CD8-positive, alpha-beta memory T cell (primary cell): ENCODE measurements at regions not wholly inside any gene's neighbourhood (a gene's known extent, or its start where the extent isn't known, plus 50 kb on each side); places are given as distances from the start of the nearest gene placed in this dataset.

ENCODE experiments used
- CTCF ChIA-PET: fragments of 350-600 bp; sonication (Branson Sonifier 250); formaldehyde crosslinking; loops from one replicate; lab custom pipeline; 2021; ENCODE audit warnings: antibody characterized with exemption; lab: Charles Lee
- POLR2A ChIA-PET: fragments of 350-600 bp; sonication (Branson Sonifier 250); formaldehyde crosslinking; loops from one replicate; lab custom pipeline; 2021; ENCODE audit warnings: antibody characterized with exemption; lab: Charles Lee
- DNase-seq, 5 donors: peaks; one replicate each; pipeline versions ENCODE4 v3.0.0 to v3.0.0-alpha.2; 2020 to 2022; ENCODE audit warnings: mixed read lengths in 1 of 5
- H3K27ac ChIP-seq: one replicate; pipeline ENCODE4 v1.7.0; 2013; ENCODE audit warnings: low read depth, mild to moderate bottlenecking, low read length, moderate library complexity
- H3K27me3 ChIP-seq: 2 replicates; pipeline ENCODE4 v1.7.0; 2013; ENCODE audit warnings: low read length, mild to moderate bottlenecking; ENCODE audit not compliant: insufficient read depth, poor library complexity, severe bottlenecking
- H3K36me3 ChIP-seq: 2 replicates; pipeline ENCODE4 v1.7.0; 2013; ENCODE audit warnings: mild to moderate bottlenecking, low read length, moderate library complexity; ENCODE audit not compliant: insufficient read depth
- H3K4me1 ChIP-seq: 2 replicates; pipeline ENCODE4 v1.7.0; 2013; ENCODE audit warnings: mild to moderate bottlenecking, low read length, moderate library complexity; ENCODE audit not compliant: insufficient read depth
- H3K4me3 ChIP-seq: 2 replicates; pipeline ENCODE4 v1.7.0; 2013; ENCODE audit warnings: mild to moderate bottlenecking, low read length
- H3K9me3 ChIP-seq: 2 replicates; pipeline ENCODE4 v1.7.0; 2013; ENCODE audit warnings: mild to moderate bottlenecking, low read length
- H3K27ac Mint-ChIP-seq, 8 donors: one replicate each; pipeline ENCODE4 v1.8.0; 2020 to 2021; ENCODE audit warnings: mixed read lengths in 8 of 8, mild to moderate bottlenecking in 6 of 8, inconsistent platforms in 3 of 8, moderate library complexity in 3 of 8
- H3K27me3 Mint-ChIP-seq, 2 donors: one replicate each; pipeline ENCODE4 v1.8.0; 2020 to 2021; ENCODE audit warnings: mixed read lengths in 2 of 2, mild to moderate bottlenecking in 1 of 2, moderate library complexity in 1 of 2
- H3K36me3 Mint-ChIP-seq, 3 donors: one replicate each; pipeline ENCODE4 v1.8.0; 2020 to 2021; ENCODE audit warnings: mixed read lengths in 3 of 3, inconsistent platforms in 1 of 3, mild to moderate bottlenecking in 1 of 3
- H3K4me1 Mint-ChIP-seq, 3 donors: one replicate each; pipeline ENCODE4 v1.8.0; 2020 to 2021; ENCODE audit warnings: mixed read lengths in 3 of 3, inconsistent platforms in 1 of 3, mild to moderate bottlenecking in 1 of 3
- H3K4me3 Mint-ChIP-seq, 7 donors: one replicate each; pipeline ENCODE4 v1.8.0; 2020 to 2021; ENCODE audit warnings: mixed read lengths in 7 of 7, mild to moderate bottlenecking in 6 of 7, moderate library complexity in 4 of 7, inconsistent platforms in 2 of 7
- H3K9me3 Mint-ChIP-seq, 5 donors: one replicate each; pipeline ENCODE4 v1.8.0; 2020 to 2022; ENCODE audit warnings: mixed read lengths in 5 of 5, mild to moderate bottlenecking in 3 of 5, moderate library complexity in 2 of 5, inconsistent platforms in 1 of 5

DNA sequence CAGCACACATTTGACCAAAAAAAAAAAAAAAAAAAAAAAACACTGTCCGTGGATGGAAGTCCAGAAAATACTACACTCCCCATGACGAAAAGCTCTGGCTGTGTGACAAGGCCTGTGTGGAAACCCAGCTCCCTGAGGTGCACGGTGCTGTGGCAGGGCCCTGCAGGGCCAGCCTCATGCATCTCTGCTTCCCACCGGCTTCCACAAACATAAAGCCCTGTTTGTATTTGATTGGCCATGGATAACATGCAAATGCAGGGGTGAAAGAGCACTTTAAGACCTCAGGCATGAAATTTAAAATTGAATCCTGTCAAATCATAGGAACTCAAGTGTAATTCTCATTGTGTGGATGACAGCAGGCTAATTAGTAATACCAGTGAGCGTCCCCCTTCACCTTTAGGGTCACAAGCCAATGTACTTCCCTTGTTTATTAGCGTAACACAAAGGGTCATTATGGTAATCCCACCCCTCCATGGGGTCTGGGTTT, 757.2 kb downstream of the GALR1 start:
- Mint-ChIP-seq H3K4me3 (no peak overlapping the region), H3K4me1 (no peaks in the 10 kb centered on the region), H3K9me3 (peaks cover 1 to 17% (median 8%) of the 10 kb centered on the region in 5 donors), H3K27ac (peak overlapping the region in 1 of 8 donors; percentile 8), H3K27me3 (peaks cover 7 to 13% of the 10 kb centered on the region in 2 donors), H3K36me3 (no peaks in the 10 kb centered on the region)
- no peak overlapping the region for H3K4me3 ChIP-seq
- ChIA-PET POLR2A (no interaction called here), CTCF (no interaction called here)
- H3K27me3 ChIP-seq, result no peaks in the 10 kb centered on the region
- no peaks in the 10 kb centered on the region for H3K4me1 ChIP-seq
- no peaks in the 10 kb centered on the region for H3K9me3 ChIP-seq
- no peak for DNase-seq
- no peak overlapping the region for H3K27ac ChIP-seq
- no peaks in the 10 kb centered on the region for H3K36me3 ChIP-seq

DNA sequence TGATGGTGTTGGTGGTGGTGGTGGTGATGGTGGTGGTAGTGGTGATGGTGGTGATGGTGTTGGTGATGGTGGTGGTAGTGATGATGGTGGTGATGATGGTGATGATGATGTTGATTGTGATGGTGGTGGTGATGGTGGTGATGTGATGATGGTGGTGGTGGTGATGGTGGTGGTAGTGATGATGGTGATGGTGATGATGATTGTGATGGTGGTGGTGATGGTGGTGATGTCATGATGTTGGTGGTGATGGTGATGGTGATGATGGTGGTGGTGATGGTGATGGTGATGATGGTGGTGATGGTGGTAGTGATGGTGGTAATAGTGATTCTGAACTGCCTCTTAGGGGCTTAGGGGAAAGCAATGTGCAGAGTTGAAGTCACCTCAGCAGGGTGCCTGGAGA, 760.7 kb downstream of the GALR1 start:
- H3K4me3 Mint-ChIP-seq, result no peak overlapping the region
- peaks cover 0 to 17% (median 9%) of the 10 kb centered on the region in 5 donors for H3K9me3 Mint-ChIP-seq
- no peak for DNase-seq
- Histone ChIP-seq H3K27me3 (no peaks in the 10 kb centered on the region), H3K27ac (no peak overlapping the region), H3K4me3 (no peak overlapping the region), H3K4me1 (no peaks in the 10 kb centered on the region), H3K9me3 (no peaks in the 10 kb centered on the region), H3K36me3 (no peaks in the 10 kb centered on the region)
- H3K36me3 Mint-ChIP-seq, result no peaks in the 10 kb centered on the region
- H3K27ac Mint-ChIP-seq, result peak overlapping the region in 1 of 8 donors; percentile 89
- peaks cover 5 to 13% of the 10 kb centered on the region in 2 donors for H3K27me3 Mint-ChIP-seq
- CTCF ChIA-PET, result no interaction called here
- H3K4me1 Mint-ChIP-seq, result no peaks in the 10 kb centered on the region
- POLR2A ChIA-PET, result no interaction called here

DNA sequence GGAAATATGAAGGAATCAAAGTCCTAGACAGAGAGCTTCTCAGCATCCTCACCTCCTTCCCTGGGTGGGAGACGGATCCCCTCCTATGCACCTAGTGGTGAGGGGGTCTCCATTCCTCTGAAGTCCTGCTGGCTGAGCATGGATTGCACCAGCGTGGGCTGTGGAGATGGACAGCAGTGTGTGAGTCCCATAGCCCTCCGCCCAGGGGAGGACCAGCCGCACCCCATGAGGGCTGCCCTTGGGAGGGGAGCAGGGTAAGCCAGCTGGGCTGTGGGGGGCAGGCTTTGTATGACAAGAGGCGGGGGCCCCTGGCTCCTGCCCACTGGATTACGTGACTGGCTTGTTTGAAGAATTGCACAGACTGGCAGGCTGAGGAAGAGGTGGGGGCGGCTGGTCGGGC, 768.2 kb downstream of the GALR1 start:
- Histone ChIP-seq H3K36me3 (no peaks in the 10 kb centered on the region), H3K27ac (no peak overlapping the region), H3K4me3 (no peak overlapping the region), H3K4me1 (no peaks in the 10 kb centered on the region), H3K9me3 (no peaks in the 10 kb centered on the region), H3K27me3 (no peaks in the 10 kb centered on the region)
- no peak overlapping the region for H3K27ac Mint-ChIP-seq
- no peak for DNase-seq
- no peak overlapping the region for H3K4me3 Mint-ChIP-seq
- CTCF ChIA-PET, result interaction anchor here (0.7 kb wide), 1 partner anchor 9 kb away, joined by 3 read pairs; no protein-coding TSS in a partner anchor
- H3K36me3 Mint-ChIP-seq, result no peaks in the 10 kb centered on the region
- H3K27me3 Mint-ChIP-seq, result no peaks in the 10 kb centered on the region
- no peaks in the 10 kb centered on the region for H3K4me1 Mint-ChIP-seq
- H3K9me3 Mint-ChIP-seq, result peaks cover 0 to 3% (median 0%) of the 10 kb centered on the region in 5 donors
- POLR2A ChIA-PET, result no interaction called here

DNA sequence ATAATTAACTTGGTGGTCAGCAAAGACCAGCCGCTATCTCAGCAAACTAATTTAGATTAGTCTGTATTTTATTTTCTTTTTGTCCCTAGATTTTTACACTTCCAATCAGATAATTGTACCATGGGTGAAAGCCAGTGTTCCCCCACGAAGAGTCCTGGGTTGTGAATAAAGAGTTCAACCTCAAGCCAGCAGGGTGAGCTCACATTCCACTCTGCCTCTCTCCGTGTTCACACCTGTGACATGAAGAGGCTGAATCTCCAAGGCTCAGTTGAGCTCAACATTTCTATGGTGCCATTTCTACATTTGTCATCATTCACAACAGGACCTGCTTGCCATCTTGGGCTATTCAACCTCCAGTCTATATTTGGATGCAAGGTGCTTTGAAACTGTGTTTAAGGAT, 771.5 kb downstream of the GALR1 start:
- Mint-ChIP-seq H3K27ac (no peak overlapping the region), H3K4me3 (no peak overlapping the region), H3K9me3 (peaks cover 0 to 2% (median 0%) of the 10 kb centered on the region in 5 donors), H3K4me1 (no peaks in the 10 kb centered on the region), H3K27me3 (no peaks in the 10 kb centered on the region), H3K36me3 (no peaks in the 10 kb centered on the region)
- ChIA-PET POLR2A (no interaction called here), CTCF (no interaction called here)
- Histone ChIP-seq H3K36me3 (no peaks in the 10 kb centered on the region), H3K27ac (no peak overlapping the region), H3K27me3 (no peaks in the 10 kb centered on the region), H3K4me1 (no peaks in the 10 kb centered on the region), H3K9me3 (no peaks in the 10 kb centered on the region), H3K4me3 (no peak overlapping the region)
- no peak for DNase-seq

DNA sequence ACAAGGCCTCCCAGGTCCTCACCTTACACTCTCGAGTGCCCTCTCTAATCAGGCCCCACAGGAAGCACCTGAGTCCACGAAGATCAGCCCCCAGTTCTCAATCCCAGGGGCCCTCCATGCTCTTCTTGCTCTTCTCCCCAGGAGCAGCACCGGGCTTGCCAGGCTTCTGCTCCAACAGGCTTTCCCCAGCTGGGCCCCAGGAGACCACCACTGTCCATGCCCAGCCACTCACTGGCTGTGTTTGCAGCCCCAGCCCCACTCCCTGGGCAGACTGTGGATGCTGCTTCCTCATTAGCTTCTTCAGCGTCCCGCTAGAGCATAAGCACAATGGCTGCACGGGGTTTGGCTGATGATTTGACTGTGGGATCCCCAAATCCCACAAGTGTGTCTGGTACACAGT, 781.9 kb downstream of the GALR1 start:
- H3K4me3 Mint-ChIP-seq, result no peak overlapping the region
- H3K27ac Mint-ChIP-seq, result no peak overlapping the region
- Histone ChIP-seq H3K4me3 (no peak overlapping the region), H3K27me3 (no peaks in the 10 kb centered on the region), H3K4me1 (no peaks in the 10 kb centered on the region), H3K27ac (no peak overlapping the region), H3K36me3 (no peaks in the 10 kb centered on the region), H3K9me3 (no peaks in the 10 kb centered on the region)
- POLR2A ChIA-PET, result no interaction called here
- no peak for DNase-seq
- no peaks in the 10 kb centered on the region for H3K27me3 Mint-ChIP-seq
- peaks cover 0 to 7% (median 0%) of the 10 kb centered on the region in 5 donors for H3K9me3 Mint-ChIP-seq
- CTCF ChIA-PET, result no interaction called here
- no peaks in the 10 kb centered on the region for H3K4me1 Mint-ChIP-seq
- H3K36me3 Mint-ChIP-seq, result no peaks in the 10 kb centered on the region

DNA sequence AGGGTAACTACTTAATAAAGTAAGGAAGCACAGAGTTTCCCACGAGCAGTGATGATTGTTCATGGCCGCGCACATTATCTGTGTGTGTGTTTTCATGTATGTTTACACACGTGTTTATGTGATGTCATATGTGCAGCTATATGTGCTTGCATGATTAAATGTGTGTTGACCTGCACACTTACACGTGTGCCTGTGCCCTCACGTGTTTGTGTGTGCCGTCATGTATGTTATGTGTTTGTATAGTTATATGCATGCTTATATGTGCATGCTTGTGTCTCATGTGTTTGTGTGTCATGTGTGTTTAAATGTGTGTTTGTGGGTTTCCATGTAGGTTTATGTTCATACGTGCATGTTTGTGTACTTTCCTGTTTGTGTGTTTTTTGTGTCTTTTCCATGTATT, 782.3 kb downstream of the GALR1 start:
- no peak for DNase-seq
- H3K27me3 ChIP-seq, result no peaks in the 10 kb centered on the region
- H3K27ac ChIP-seq, result no peak overlapping the region
- no peak overlapping the region for H3K27ac Mint-ChIP-seq
- H3K4me3 ChIP-seq, result no peak overlapping the region
- H3K4me3 Mint-ChIP-seq, result no peak overlapping the region
- no peaks in the 10 kb centered on the region for H3K27me3 Mint-ChIP-seq
- H3K9me3 ChIP-seq, result no peaks in the 10 kb centered on the region
- H3K36me3 ChIP-seq, result no peaks in the 10 kb centered on the region
- no peaks in the 10 kb centered on the region for H3K4me1 ChIP-seq
- H3K36me3 Mint-ChIP-seq, result no peaks in the 10 kb centered on the region
- POLR2A ChIA-PET, result no interaction called here
- no peaks in the 10 kb centered on the region for H3K4me1 Mint-ChIP-seq
- CTCF ChIA-PET, result no interaction called here
- peaks cover 0 to 7% (median 0%) of the 10 kb centered on the region in 5 donors for H3K9me3 Mint-ChIP-seq

DNA sequence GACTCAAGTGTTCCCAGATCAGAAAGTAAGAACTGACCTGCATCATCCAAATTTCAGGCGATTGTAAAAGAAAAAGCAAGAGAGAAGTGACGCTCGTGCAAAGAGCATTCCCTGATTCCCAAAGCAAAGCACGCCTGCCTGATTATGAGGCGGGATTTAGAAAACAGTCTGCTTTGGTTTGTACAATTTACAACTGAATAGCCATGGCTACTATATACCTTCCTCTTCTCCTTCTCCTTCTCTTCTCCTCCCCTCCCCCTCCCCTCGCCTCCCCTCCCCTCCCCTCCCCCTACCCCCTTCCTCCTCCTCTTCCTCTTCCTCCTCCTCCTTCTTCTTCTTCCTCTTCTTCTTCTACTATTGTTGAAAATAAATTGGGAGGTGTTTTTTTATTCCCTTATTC, 782.9 kb downstream of the GALR1 start:
- CTCF ChIA-PET, result no interaction called here

DNA sequence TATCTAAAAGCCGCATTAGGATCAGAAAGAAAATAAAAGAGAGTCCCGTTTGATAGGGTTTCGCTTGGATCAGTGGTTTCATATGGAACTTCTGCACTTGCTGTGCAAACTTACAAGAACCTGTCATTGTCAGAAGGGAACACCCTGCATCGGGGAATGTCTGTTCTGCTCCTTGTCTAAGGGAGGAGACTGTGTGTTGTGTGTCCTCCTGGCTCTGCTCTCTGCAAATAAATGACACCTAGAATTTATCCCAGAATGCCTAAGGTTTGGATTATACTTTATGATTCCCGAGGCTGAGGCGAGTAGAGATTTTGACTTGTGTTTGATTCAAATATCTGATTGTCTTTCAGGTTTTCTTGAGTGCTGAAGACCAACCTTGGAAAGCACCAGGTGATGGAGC, 785.1 kb downstream of the GALR1 start:
- no peaks in the 10 kb centered on the region for H3K4me1 ChIP-seq
- Mint-ChIP-seq H3K27me3 (no peaks in the 10 kb centered on the region), H3K4me3 (no peak overlapping the region), H3K36me3 (no peaks in the 10 kb centered on the region), H3K27ac (no peak overlapping the region), H3K9me3 (peaks cover 0 to 7% (median 2%) of the 10 kb centered on the region in 5 donors), H3K4me1 (no peaks in the 10 kb centered on the region)
- DNase-seq, result no peak
- H3K9me3 ChIP-seq, result no peaks in the 10 kb centered on the region
- H3K27ac ChIP-seq, result no peak overlapping the region
- ChIA-PET CTCF (no interaction called here), POLR2A (no interaction called here)
- H3K27me3 ChIP-seq, result no peaks in the 10 kb centered on the region
- no peaks in the 10 kb centered on the region for H3K36me3 ChIP-seq
- H3K4me3 ChIP-seq, result no peak overlapping the region

More for the DNA sequence above, 782.9 kb downstream of the GALR1 start:
- H3K27ac Mint-ChIP-seq, result no peak overlapping the region
- Histone ChIP-seq H3K27ac (no peak overlapping the region), H3K4me3 (no peak overlapping the region), H3K9me3 (no peaks in the 10 kb centered on the region), H3K4me1 (no peaks in the 10 kb centered on the region), H3K27me3 (no peaks in the 10 kb centered on the region), H3K36me3 (no peaks in the 10 kb centered on the region)
- H3K27me3 Mint-ChIP-seq, result no peaks in the 10 kb centered on the region
- no peaks in the 10 kb centered on the region for H3K36me3 Mint-ChIP-seq
- H3K9me3 Mint-ChIP-seq, result peaks cover 0 to 7% (median 0%) of the 10 kb centered on the region in 5 donors
- POLR2A ChIA-PET, result no interaction called here
- H3K4me3 Mint-ChIP-seq, result no peak overlapping the region
- no peak for DNase-seq
- no peaks in the 10 kb centered on the region for H3K4me1 Mint-ChIP-seq

DNA sequence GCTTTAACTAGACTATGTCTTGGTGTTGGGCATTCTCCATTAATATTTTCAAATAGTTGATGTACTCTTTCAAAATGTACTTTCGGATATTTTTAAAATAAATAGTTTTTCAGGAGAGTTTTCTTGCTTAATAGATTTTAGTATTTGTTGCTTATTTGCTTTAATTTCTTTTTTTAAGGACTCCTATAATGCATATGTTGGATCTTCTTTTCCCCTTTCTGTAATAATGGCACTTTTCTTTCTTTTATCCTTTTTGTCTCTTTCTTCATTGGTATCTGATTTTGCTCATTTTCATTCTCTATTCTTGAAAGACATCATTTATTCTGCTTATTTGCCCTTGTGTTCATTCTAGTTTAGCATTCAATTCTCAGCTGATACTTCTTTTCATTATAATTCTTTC, 791.6 kb downstream of the GALR1 start:
- Histone ChIP-seq H3K9me3 (no peaks in the 10 kb centered on the region), H3K27me3 (no peaks in the 10 kb centered on the region), H3K36me3 (no peaks in the 10 kb centered on the region), H3K4me3 (no peak overlapping the region), H3K27ac (no peak overlapping the region), H3K4me1 (no peaks in the 10 kb centered on the region)
- Mint-ChIP-seq H3K9me3 (peaks cover 15 to 29% (median 16%) of the 10 kb centered on the region in 5 donors), H3K27me3 (no peaks in the 10 kb centered on the region), H3K27ac (no peak overlapping the region), H3K4me3 (no peak overlapping the region), H3K36me3 (no peaks in the 10 kb centered on the region), H3K4me1 (no peaks in the 10 kb centered on the region)
- ChIA-PET CTCF (no interaction called here), POLR2A (no interaction called here)
- no peak for DNase-seq
